GM12878 (cell line): ENCODE measurements at regions not wholly inside any gene's neighbourhood (a gene's known extent, or its start where the extent isn't known, plus 50 kb on each side); places are given as distances from the start of the nearest gene placed in this dataset.
"Not testable (repeated sequence)": the region's sequence is repeated elsewhere in the genome, so short reads cannot be mapped to it uniquely, and the experiment has no call there.

ENCODE experiments used
- ATAC-seq: fragments of 200-7000 bp; cut with Tn5 transposase; 3 replicates; pipeline ENCODE4 v1.9.1; 2020; ENCODE audit warnings: mild to moderate bottlenecking, moderate library complexity
- BruUV-seq: library from RNA; stranded (reverse); fragments of 400-500 nt; replicated peaks from 2 replicates; lab custom pipeline; 2021; lab: Mats Ljungman, UMichigan
- CTCF ChIA-PET: fragments of 300-600 bp; sonication (Branson Sonifier 250); formaldehyde crosslinking; extraction: SDS; loops from one replicate; lab custom pipeline; 2021; ENCODE audit warnings: inconsistent platforms; lab: Yijun Ruan, JAX
- POLR2A ChIA-PET: fragments of 350-600 bp; formaldehyde crosslinking; extraction: SDS; loops from one replicate; lab custom pipeline; 2021; ENCODE audit warnings: inconsistent platforms; lab: Charles Lee
- RAD21 ChIA-PET: fragments of 300-600 bp; sonication (Branson Sonifier 250); formaldehyde crosslinking; loops from one replicate; lab custom pipeline; 2023; ENCODE audit warnings: antibody characterized with exemption; ENCODE audit not compliant: unreplicated experiment; lab: Charles Lee
- SMC1A ChIA-PET: fragments of 300-600 bp; sonication (Branson Sonifier 250); formaldehyde crosslinking; loops from one replicate; lab custom pipeline; 2023; ENCODE audit not compliant: unreplicated experiment, uncharacterized antibody; lab: Charles Lee
- DNase-seq: peaks from one replicate; pipeline ENCODE4 v3.0.0-alpha.2; 2011; ENCODE audit warnings: low read depth, low spot score
- FAIRE-seq: peaks from 3 replicates; lab custom pipeline; 2011; peaks lifted over from hg19 to GRCh38; lab: Jason Lieb, UNC
- H2AFZ ChIP-seq: 2 replicates; pipeline ENCODE4 v1.6.0; 2011; ENCODE audit warnings: low read depth, low read length, control low read depth; ENCODE audit not compliant: control insufficient read depth
- H3K27ac ChIP-seq: 2 replicates; pipeline ENCODE4 v1.5.1; 2011; ENCODE audit warnings: control low read depth; ENCODE audit not compliant: control insufficient read depth, insufficient read depth
- H3K27me3 ChIP-seq, 2 experiments: replicated peaks in 1 of 2; 2 replicates each; pipeline versions ENCODE4 v1.6.0 to v1.6.1; 2011; ENCODE audit warnings: low read length in 1 of 2; ENCODE audit not compliant: control insufficient read depth in 2 of 2, insufficient read depth in 2 of 2
- H3K36me3 ChIP-seq, 2 experiments: 2 replicates each; pipeline ENCODE4 v1.5.1; 2011; ENCODE audit warnings: low read length in 1 of 2; ENCODE audit not compliant: control insufficient read depth in 2 of 2, insufficient read depth in 2 of 2
- H3K4me1 ChIP-seq: 2 replicates; pipeline ENCODE4 v1.6.1; 2011; ENCODE audit warnings: mild to moderate bottlenecking, low read length, moderate library complexity, mixed read lengths; ENCODE audit not compliant: control insufficient read depth, insufficient read depth
- H3K4me2 ChIP-seq: 2 replicates; pipeline ENCODE4 v1.6.0; 2011; ENCODE audit warnings: control low read depth; ENCODE audit not compliant: control insufficient read depth, insufficient read depth
- H3K4me3 ChIP-seq: fragments of 200-600 bp; sonication (generic); 2 replicates; pipeline ENCODE4 v1.5.1; 2016
- H3K79me2 ChIP-seq: 2 replicates; pipeline ENCODE4 v1.6.0; 2011; ENCODE audit warnings: low read length; ENCODE audit not compliant: control insufficient read depth, insufficient read depth
- H3K9ac ChIP-seq: 2 replicates; pipeline ENCODE4 v1.8.0; 2011; ENCODE audit warnings: low read length, control low read depth, mixed read lengths; ENCODE audit not compliant: control insufficient read depth, insufficient read depth
- H3K9me3 ChIP-seq: replicated peaks from 3 replicates; pipeline ENCODE4 v1.5.1; 2011; ENCODE audit warnings: mild to moderate bottlenecking, low read length; ENCODE audit not compliant: control insufficient read depth, insufficient read depth
- H4K20me1 ChIP-seq: 2 replicates; pipeline ENCODE4 v1.6.0; 2011; ENCODE audit not compliant: control insufficient read depth, insufficient read depth
- KLF5 ChIP-seq: fragments of 450-650 bp; IDR thresholded peaks from 2 replicates; pipeline ENCODE4 v1.6.1; 2014; ENCODE audit warnings: mild to moderate bottlenecking; ENCODE audit not compliant: partially characterized antibody
- SPI1 ChIP-seq: IDR thresholded peaks from 2 replicates; pipeline ENCODE4 v1.6.1; 2011; ENCODE audit warnings: low read depth, mild to moderate bottlenecking, low read length, moderate library complexity, borderline replicate concordance; ENCODE audit not compliant: insufficient read depth
- YY1 ChIP-seq: IDR thresholded peaks from 2 replicates; pipeline ENCODE4 v1.6.1; 2011; ENCODE audit warnings: low read depth, mild to moderate bottlenecking, low read length
- WGBS: methylation state at CpG from one replicate; pipeline ENCODE4 v1.1.6; 2016; ENCODE audit warnings: low lambda C conversion rate; ENCODE audit not compliant: insufficient replicate concordance, insufficient coverage; ENCODE audit errors: missing lambda C conversion rate; 5-methylcytosine and 5-hydroxymethylcytosine counted together
- in situ Hi-C: fragments of 300-500 bp; cut with MboI; formaldehyde crosslinking; loops from 9 replicates; pipeline ENCODE4 v1.14.3; 2018; ENCODE audit warnings: mixed read lengths
- intact Hi-C: fragments of 100-400 bp; cut with micrococcal nuclease; formaldehyde crosslinking; loops from one replicate; pipeline ENCODE4 v1.14.2; 2022; ENCODE audit not compliant: unreplicated experiment
- TF ChIP-seq, protein P1 (sequence below): fragments of 450-650 bp; IDR thresholded peaks from 2 replicates; pipeline ENCODE4 v1.6.1; 2017; ENCODE audit warnings: mild to moderate bottlenecking

DNA sequence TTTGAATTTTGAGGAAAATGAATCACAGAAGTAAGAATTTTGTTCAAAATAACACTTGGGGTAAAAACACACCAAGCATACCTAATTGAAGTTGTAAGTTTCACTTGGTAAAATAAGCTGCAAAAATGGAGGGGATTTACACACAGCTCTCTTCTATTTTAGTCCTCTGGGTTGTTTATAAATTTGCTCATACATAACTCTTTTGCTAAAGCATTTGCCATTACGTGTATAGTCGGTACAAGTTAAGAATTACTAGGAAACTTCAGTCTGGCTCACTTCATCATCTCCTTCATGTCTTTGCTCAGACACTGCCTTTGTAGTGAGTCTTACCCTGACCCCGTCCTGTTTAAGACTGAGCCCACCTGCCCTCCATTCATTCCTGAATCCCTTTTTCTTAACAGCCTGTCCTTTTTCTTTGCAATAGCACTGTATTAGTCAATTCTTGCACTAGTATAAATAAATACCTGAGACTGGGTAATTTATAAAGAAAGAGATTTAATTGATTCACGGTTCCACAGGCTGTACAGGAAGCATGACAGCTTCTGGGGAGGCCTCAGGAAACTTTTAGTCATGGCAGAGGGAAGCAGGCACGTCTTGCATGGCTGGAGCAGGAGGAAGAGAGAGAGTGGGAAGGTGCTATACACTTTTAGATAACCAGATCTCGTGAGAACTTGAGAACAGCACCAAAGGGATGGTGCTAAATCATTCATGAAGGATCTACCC, 451.1 kb downstream of the PCNX1 start (continued):
- no peak for TF ChIP-seq SPI1

DNA sequence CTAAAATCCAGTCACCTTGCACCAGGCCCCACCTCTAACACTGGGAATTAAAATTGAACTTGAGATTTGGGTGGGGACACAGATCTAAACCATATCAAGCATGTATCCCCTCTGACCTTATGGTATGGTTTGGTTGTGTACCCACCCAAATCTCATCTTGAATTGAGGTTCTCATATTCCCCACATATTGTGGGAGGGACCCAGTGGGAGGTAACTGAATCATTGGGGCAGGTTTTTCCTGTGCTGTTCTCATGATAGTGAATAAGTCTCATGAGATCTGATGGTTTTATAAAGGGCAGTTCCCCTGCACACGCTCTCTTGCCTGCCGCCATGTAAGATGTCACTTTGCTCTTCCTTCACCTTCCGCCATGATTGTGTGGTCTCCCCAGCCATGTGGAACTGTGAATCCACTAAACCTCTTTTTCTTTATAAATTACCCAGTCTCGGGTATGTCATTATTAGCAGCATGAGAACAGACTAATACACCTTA, 451.7 kb downstream of the PCNX1 start:
- H4K20me1 ChIP-seq, DNase-seq, H2AFZ ChIP-seq, POLR2A ChIA-PET, H3K36me3 ChIP-seq, BruUV-seq, intact Hi-C loops, ATAC-seq, in situ Hi-C loops, FAIRE-seq, H3K9ac ChIP-seq, H3K27me3 ChIP-seq, H3K4me3 ChIP-seq: not testable (repeated sequence)
- Histone ChIP-seq H3K27ac (peak overlapping the region; percentile 68), H3K4me1 (peaks cover 70% of the 10 kb centered on the region), H3K9me3 (peaks cover 34% of the 10 kb centered on the region), H3K4me2 (peak overlapping the region; percentile 40), H3K79me2 (peaks cover 93% of the 10 kb centered on the region)
- ChIA-PET CTCF (interaction anchor here (1.3 to 1.6 kb wide), 2 partner anchors 32 to 394 kb away, joined by 3 read pairs; no protein-coding TSS in a partner anchor), SMC1A (interaction anchor here (1.6 to 7.0 kb wide), 3 partner anchors 10 to 196 kb away, joined by 5 to 92 read pairs (median 9); no protein-coding TSS in a partner anchor), RAD21 (interaction anchor here (1.0 to 11.5 kb wide), 6 partner anchors 34 to 196 kb away, joined by 3 to 128 read pairs (median 11); no protein-coding TSS in a partner anchor)
- WGBS: 52% methylated on average over 4 of the region's 4 CpGs
- TF ChIP-seq YY1 (0 out of 2 replicates have a peak, but pooled peaks have one; percentile 17), KLF5 (peak; percentile 42)
- TF ChIP-seq, protein P1, sequence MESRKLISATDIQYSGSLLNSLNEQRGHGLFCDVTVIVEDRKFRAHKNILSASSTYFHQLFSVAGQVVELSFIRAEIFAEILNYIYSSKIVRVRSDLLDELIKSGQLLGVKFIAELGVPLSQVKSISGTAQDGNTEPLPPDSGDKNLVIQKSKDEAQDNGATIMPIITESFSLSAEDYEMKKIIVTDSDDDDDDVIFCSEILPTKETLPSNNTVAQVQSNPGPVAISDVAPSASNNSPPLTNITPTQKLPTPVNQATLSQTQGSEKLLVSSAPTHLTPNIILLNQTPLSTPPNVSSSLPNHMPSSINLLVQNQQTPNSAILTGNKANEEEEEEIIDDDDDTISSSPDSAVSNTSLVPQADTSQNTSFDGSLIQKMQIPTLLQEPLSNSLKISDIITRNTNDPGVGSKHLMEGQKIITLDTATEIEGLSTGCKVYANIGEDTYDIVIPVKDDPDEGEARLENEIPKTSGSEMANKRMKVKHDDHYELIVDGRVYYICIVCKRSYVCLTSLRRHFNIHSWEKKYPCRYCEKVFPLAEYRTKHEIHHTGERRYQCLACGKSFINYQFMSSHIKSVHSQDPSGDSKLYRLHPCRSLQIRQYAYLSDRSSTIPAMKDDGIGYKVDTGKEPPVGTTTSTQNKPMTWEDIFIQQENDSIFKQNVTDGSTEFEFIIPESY: peak; percentile 98
